GM23338 (cell line): ENCODE measurements at regions not wholly inside any gene's neighbourhood (a gene's known extent, or its start where the extent isn't known, plus 50 kb on each side); places are given as distances from the start of the nearest gene placed in this dataset.

Source experiments
- CREB1 ChIP-seq: fragments of 250-450 bp; sonication (Bioruptor Pico); IDR thresholded peaks from 2 replicates; pipeline ENCODE4 v1.5.0; 2020; ENCODE audit warnings: low read depth, mild to moderate bottlenecking, moderate library complexity
- EZH2 ChIP-seq: fragments of 200-600 bp; sonication (generic); IDR thresholded peaks from one replicate; pipeline ENCODE4 v1.8.0; 2017; ENCODE audit warnings: antibody characterized with exemption, mild to moderate bottlenecking, low read depth; ENCODE audit not compliant: unreplicated experiment
- EZH2phosphoT487 ChIP-seq: fragments of 200-600 bp; sonication (generic); IDR thresholded peaks from one replicate; pipeline ENCODE4 v1.8.1; 2018; ENCODE audit warnings: antibody characterized with exemption; ENCODE audit not compliant: unreplicated experiment
- JUNB ChIP-seq: IDR thresholded peaks from one replicate; pipeline ENCODE4 v1.6.1; 2016; ENCODE audit warnings: antibody characterized with exemption; ENCODE audit not compliant: unreplicated experiment
- NANOG ChIP-seq: IDR thresholded peaks from 2 replicates; pipeline ENCODE4 v1.6.1; 2016; ENCODE audit warnings: antibody characterized with exemption, borderline replicate concordance
- POLR2AphosphoS5 ChIP-seq: IDR thresholded peaks from 2 replicates; pipeline ENCODE4 v1.6.1; 2016; ENCODE audit warnings: antibody characterized with exemption, low read depth
- STAT1 ChIP-seq: IDR thresholded peaks from one replicate; pipeline ENCODE4 v1.6.1; 2016; ENCODE audit warnings: antibody characterized with exemption; ENCODE audit not compliant: unreplicated experiment
- ZNF331 ChIP-seq: fragments of 250-450 bp; sonication (Bioruptor Pico); IDR thresholded peaks from 2 replicates; pipeline ENCODE4 v1.5.0; 2020; ENCODE audit warnings: low read depth, mild to moderate bottlenecking, moderate library complexity
- TF ChIP-seq, protein P1 (sequence below), 2 experiments: fragments of 200-600 bp in 1 of 2; sonication (generic) in 1 of 2; conservative IDR thresholded peaks; 2 replicates each; pipeline versions ENCODE4 v1.5.1 to v1.6.1; 2016 to 2017; ENCODE audit warnings: antibody characterized with exemption in 2 of 2, low read depth in 2 of 2, mild to moderate bottlenecking in 2 of 2, moderate library complexity in 1 of 2
- TF ChIP-seq, protein P2 (sequence below): IDR thresholded peaks from one replicate; pipeline ENCODE4 v1.6.1; 2018; ENCODE audit warnings: antibody characterized with exemption; ENCODE audit not compliant: unreplicated experiment
- TF ChIP-seq, protein P3 (sequence below): IDR thresholded peaks from 2 replicates; pipeline ENCODE4 v1.6.1; 2016; ENCODE audit warnings: antibody characterized with exemption

DNA sequence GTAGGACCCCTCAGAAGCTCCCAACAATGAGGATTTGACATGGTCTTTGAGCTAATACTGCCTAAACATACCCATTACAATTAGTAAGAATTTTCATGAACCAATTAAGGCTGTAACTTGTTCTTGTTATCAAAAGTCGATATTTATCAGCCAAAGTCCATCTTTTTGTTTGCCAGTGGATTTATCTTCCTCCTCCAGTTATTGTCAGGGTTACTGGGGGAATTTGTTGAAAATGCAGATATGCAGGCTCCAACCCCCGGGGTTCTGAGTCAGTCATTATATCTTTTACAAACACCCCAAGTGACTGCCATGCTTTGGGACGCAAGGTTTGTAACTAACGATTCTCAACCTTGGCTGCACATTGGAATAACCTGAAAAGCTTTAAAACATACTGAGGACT lies 338.8 kb upstream of the PPARGC1A start:
- TF ChIP-seq, protein P1, sequence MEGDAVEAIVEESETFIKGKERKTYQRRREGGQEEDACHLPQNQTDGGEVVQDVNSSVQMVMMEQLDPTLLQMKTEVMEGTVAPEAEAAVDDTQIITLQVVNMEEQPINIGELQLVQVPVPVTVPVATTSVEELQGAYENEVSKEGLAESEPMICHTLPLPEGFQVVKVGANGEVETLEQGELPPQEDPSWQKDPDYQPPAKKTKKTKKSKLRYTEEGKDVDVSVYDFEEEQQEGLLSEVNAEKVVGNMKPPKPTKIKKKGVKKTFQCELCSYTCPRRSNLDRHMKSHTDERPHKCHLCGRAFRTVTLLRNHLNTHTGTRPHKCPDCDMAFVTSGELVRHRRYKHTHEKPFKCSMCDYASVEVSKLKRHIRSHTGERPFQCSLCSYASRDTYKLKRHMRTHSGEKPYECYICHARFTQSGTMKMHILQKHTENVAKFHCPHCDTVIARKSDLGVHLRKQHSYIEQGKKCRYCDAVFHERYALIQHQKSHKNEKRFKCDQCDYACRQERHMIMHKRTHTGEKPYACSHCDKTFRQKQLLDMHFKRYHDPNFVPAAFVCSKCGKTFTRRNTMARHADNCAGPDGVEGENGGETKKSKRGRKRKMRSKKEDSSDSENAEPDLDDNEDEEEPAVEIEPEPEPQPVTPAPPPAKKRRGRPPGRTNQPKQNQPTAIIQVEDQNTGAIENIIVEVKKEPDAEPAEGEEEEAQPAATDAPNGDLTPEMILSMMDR (conservative IDR thresholded peaks at IDR 0.05; ENCODE audit: low read depth in 2 of 2), result no peak
- no peak for TF ChIP-seq POLR2AphosphoS5
- no peak for TF ChIP-seq CREB1 (CRISPR knock-in tag)
- TF ChIP-seq, protein P2, sequence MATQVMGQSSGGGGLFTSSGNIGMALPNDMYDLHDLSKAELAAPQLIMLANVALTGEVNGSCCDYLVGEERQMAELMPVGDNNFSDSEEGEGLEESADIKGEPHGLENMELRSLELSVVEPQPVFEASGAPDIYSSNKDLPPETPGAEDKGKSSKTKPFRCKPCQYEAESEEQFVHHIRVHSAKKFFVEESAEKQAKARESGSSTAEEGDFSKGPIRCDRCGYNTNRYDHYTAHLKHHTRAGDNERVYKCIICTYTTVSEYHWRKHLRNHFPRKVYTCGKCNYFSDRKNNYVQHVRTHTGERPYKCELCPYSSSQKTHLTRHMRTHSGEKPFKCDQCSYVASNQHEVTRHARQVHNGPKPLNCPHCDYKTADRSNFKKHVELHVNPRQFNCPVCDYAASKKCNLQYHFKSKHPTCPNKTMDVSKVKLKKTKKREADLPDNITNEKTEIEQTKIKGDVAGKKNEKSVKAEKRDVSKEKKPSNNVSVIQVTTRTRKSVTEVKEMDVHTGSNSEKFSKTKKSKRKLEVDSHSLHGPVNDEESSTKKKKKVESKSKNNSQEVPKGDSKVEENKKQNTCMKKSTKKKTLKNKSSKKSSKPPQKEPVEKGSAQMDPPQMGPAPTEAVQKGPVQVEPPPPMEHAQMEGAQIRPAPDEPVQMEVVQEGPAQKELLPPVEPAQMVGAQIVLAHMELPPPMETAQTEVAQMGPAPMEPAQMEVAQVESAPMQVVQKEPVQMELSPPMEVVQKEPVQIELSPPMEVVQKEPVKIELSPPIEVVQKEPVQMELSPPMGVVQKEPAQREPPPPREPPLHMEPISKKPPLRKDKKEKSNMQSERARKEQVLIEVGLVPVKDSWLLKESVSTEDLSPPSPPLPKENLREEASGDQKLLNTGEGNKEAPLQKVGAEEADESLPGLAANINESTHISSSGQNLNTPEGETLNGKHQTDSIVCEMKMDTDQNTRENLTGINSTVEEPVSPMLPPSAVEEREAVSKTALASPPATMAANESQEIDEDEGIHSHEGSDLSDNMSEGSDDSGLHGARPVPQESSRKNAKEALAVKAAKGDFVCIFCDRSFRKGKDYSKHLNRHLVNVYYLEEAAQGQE, result no peak
- no peak for TF ChIP-seq EZH2
- no peak for TF ChIP-seq JUNB
- TF ChIP-seq ZNF331 (CRISPR knock-in tag), result no peak
- TF ChIP-seq, protein P3, sequence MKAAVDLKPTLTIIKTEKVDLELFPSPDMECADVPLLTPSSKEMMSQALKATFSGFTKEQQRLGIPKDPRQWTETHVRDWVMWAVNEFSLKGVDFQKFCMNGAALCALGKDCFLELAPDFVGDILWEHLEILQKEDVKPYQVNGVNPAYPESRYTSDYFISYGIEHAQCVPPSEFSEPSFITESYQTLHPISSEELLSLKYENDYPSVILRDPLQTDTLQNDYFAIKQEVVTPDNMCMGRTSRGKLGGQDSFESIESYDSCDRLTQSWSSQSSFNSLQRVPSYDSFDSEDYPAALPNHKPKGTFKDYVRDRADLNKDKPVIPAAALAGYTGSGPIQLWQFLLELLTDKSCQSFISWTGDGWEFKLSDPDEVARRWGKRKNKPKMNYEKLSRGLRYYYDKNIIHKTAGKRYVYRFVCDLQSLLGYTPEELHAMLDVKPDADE, result no peak
- no peak for TF ChIP-seq EZH2phosphoT487
- no peak for TF ChIP-seq STAT1
- no peak for TF ChIP-seq NANOG
